ENCODE measurements at regions not wholly inside any gene's neighbourhood (a gene's known extent, or its start where the extent isn't known, plus 50 kb on each side); places are given as distances from the start of the nearest gene placed in this dataset.

GRCh38 chr15:87792250-87793040, 464.1 kb downstream of the NTRK3 start:
- no peak overlapping the region for H3K27ac ChIP-seq (ENCODE audit: poor library complexity, severe bottlenecking)
- no peaks in the 10 kb centered on the region for H3K9me3 ChIP-seq (ENCODE audit: severe bottlenecking)
- H3K27me3 ChIP-seq (ENCODE audit: insufficient read depth, poor library complexity, severe bottlenecking) = no peaks in the 10 kb centered on the region
- no peak for TF ChIP-seq CTCF (IDR thresholded peaks at IDR 0.05; ENCODE audit: poor library complexity, severe bottlenecking)
- DNase-seq (ENCODE audit: low spot score) (no peak), ATAC-seq (ENCODE audit: low read depth) (no peak)
- H3K4me3 ChIP-seq (ENCODE audit: severe bottlenecking) = no peak overlapping the region
- H3K4me1 ChIP-seq (ENCODE audit: insufficient read depth, poor library complexity, severe bottlenecking) = no peaks in the 10 kb centered on the region
- H3K36me3 ChIP-seq (ENCODE audit: low read depth) = no peaks in the 10 kb centered on the region

GRCh38 chr15:87781959-87782625, 474.4 kb downstream of the NTRK3 start:
- ATAC-seq (ENCODE audit: low read depth) (no peak), DNase-seq (ENCODE audit: low spot score) (no peak)
- H3K4me3 ChIP-seq (ENCODE audit: severe bottlenecking) = no peak overlapping the region

GRCh38 chr15:87779746-87780145, 476.8 kb downstream of the NTRK3 start:
- no peaks in the 10 kb centered on the region for H3K4me1 ChIP-seq (ENCODE audit: insufficient read depth, poor library complexity, severe bottlenecking)
- no peak overlapping the region for H3K4me3 ChIP-seq (ENCODE audit: severe bottlenecking)
- DNase-seq (ENCODE audit: low spot score) (no peak), ATAC-seq (ENCODE audit: low read depth) (no peak)
- no peak for TF ChIP-seq CTCF (IDR thresholded peaks at IDR 0.05; ENCODE audit: poor library complexity, severe bottlenecking)
- no peaks in the 10 kb centered on the region for H3K9me3 ChIP-seq (ENCODE audit: severe bottlenecking)
- no peaks in the 10 kb centered on the region for H3K36me3 ChIP-seq (ENCODE audit: low read depth)
- H3K27me3 ChIP-seq (ENCODE audit: insufficient read depth, poor library complexity, severe bottlenecking) = no peaks in the 10 kb centered on the region
- no peak overlapping the region for H3K27ac ChIP-seq (ENCODE audit: poor library complexity, severe bottlenecking)

More at GRCh38 chr15:87781959-87782625, 474.4 kb downstream of the NTRK3 start:
- no peak for TF ChIP-seq CTCF (IDR thresholded peaks at IDR 0.05; ENCODE audit: poor library complexity, severe bottlenecking)
- no peaks in the 10 kb centered on the region for H3K9me3 ChIP-seq (ENCODE audit: severe bottlenecking)
- H3K27ac ChIP-seq (ENCODE audit: poor library complexity, severe bottlenecking) = no peak overlapping the region
- no peaks in the 10 kb centered on the region for H3K36me3 ChIP-seq (ENCODE audit: low read depth)
- H3K27me3 ChIP-seq (ENCODE audit: insufficient read depth, poor library complexity, severe bottlenecking) = no peaks in the 10 kb centered on the region
- H3K4me1 ChIP-seq (ENCODE audit: insufficient read depth, poor library complexity, severe bottlenecking) = no peaks in the 10 kb centered on the region

- Histone ChIP-seq H3K9me3 (ENCODE audit: severe bottlenecking) (no peaks in the 10 kb centered on the region), H3K4me3 (ENCODE audit: severe bottlenecking) (no peak overlapping the region), H3K27me3 (ENCODE audit: insufficient read depth, poor library complexity, severe bottlenecking) (no peaks in the 10 kb centered on the region), H3K4me1 (ENCODE audit: insufficient read depth, poor library complexity, severe bottlenecking) (no peaks in the 10 kb centered on the region), H3K27ac (ENCODE audit: poor library complexity, severe bottlenecking) (no peak overlapping the region), H3K36me3 (ENCODE audit: low read depth) (no peaks in the 10 kb centered on the region)
- TF ChIP-seq CTCF (IDR thresholded peaks at IDR 0.05; ENCODE audit: poor library complexity, severe bottlenecking) = no peak
- no peak for DNase-seq (ENCODE audit: low spot score)
- ATAC-seq (ENCODE audit: low read depth) = no peak
Measured at GRCh38 chr15:87778358-87778757, 478.2 kb downstream of the NTRK3 start.

Measured in RWPE2 (cell line).